ENCODE measurements at regions not wholly inside any gene's neighbourhood (a gene's known extent, or its start where the extent isn't known, plus 50 kb on each side); places are given as distances from the start of the nearest gene placed in this dataset.

DNA sequence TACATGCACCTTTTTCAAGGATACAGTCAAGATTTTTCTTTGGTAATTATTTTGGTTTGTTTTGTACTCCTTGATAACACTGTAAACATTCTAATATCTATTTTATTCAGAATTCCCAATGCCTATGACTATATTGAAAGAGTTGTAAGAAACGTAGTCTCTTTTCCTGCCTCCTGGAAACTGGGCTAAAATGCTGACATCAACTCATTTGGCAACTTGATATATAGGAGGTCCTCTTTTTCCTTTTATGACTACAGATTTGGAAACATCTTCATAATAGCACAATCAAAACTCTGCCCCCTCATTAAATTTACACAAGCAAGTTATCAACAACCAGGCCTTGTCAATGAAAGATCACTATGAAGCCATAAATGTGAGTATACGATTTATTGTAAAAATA, 422.3 kb upstream of the PCDH15 start:
- no peak overlapping the region for H3K27ac ChIP-seq
- no peaks in the 10 kb centered on the region for H3K9me3 ChIP-seq
- intact Hi-C loops (cut with DNase I; ENCODE audit: low total_unique reads): no loop called here
- H3K36me3 ChIP-seq: no peaks in the 10 kb centered on the region
- DNase-seq: no peak
- no peak for TF ChIP-seq POLR2A (IDR thresholded peaks at IDR 0.05)
- TF ChIP-seq, protein P1, sequence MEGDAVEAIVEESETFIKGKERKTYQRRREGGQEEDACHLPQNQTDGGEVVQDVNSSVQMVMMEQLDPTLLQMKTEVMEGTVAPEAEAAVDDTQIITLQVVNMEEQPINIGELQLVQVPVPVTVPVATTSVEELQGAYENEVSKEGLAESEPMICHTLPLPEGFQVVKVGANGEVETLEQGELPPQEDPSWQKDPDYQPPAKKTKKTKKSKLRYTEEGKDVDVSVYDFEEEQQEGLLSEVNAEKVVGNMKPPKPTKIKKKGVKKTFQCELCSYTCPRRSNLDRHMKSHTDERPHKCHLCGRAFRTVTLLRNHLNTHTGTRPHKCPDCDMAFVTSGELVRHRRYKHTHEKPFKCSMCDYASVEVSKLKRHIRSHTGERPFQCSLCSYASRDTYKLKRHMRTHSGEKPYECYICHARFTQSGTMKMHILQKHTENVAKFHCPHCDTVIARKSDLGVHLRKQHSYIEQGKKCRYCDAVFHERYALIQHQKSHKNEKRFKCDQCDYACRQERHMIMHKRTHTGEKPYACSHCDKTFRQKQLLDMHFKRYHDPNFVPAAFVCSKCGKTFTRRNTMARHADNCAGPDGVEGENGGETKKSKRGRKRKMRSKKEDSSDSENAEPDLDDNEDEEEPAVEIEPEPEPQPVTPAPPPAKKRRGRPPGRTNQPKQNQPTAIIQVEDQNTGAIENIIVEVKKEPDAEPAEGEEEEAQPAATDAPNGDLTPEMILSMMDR (IDR thresholded peaks at IDR 0.05): no peak
- H3K4me1 ChIP-seq: no peaks in the 10 kb centered on the region
- H3K4me3 ChIP-seq: no peak overlapping the region
- H3K27me3 ChIP-seq: no peaks in the 10 kb centered on the region

DNA sequence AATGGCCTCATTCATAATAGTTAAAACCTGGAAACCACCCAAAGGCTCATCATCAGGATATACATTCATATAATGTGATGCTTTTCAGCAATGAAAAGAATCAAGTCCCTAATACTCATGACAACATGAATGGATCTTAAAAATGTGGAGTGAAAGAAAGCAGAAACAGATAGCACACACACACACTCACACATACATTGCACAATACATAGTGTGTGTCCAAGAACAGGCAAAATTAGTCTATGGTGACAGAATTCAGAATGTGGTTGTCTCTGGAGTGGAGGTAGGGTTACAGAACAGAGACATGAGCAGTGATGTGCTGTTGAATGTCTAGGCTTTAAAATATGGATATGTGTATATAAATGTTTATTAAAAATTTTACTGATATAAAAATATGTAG, 419.9 kb upstream of the PCDH15 start:
- intact Hi-C loops (cut with DNase I; ENCODE audit: low total_unique reads): no loop called here
- no peak for DNase-seq

DNA sequence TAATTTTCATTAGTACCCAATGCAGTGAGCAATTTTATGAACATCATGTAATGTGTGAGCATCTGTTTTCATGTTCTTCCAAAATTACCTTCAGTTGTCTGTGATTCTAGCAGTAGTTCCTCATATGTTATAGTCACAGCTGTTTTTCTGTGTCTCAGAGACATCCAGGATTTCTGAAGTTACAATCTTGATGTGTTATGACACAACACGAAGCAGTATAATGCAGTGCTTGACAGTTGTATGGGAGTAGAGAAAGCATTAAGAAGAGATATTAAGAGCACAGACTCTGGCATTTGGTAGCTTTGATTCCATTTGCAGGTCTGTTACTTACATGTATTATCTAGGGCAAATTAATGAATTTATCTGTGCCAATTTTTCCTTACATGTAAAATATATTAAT, 414.7 kb upstream of the PCDH15 start:
- Histone ChIP-seq H3K36me3 (no peaks in the 10 kb centered on the region), H3K9me3 (no peaks in the 10 kb centered on the region), H3K27me3 (no peaks in the 10 kb centered on the region), H3K4me3 (no peak overlapping the region), H3K27ac (no peak overlapping the region), H3K4me1 (no peaks in the 10 kb centered on the region)
- no peak for TF ChIP-seq POLR2A (IDR thresholded peaks at IDR 0.05)
- TF ChIP-seq, protein P1 (IDR thresholded peaks at IDR 0.05): no peak
- DNase-seq: no peak
- intact Hi-C loops (cut with DNase I; ENCODE audit: low total_unique reads): no loop called here

More for the DNA sequence above, 419.9 kb upstream of the PCDH15 start:
- no peak overlapping the region for H3K4me3 ChIP-seq
- no peaks in the 10 kb centered on the region for H3K27me3 ChIP-seq
- no peak overlapping the region for H3K27ac ChIP-seq
- no peaks in the 10 kb centered on the region for H3K36me3 ChIP-seq
- TF ChIP-seq POLR2A (IDR thresholded peaks at IDR 0.05): no peak
- TF ChIP-seq, protein P1 (IDR thresholded peaks at IDR 0.05): no peak
- H3K9me3 ChIP-seq: no peaks in the 10 kb centered on the region
- H3K4me1 ChIP-seq: no peaks in the 10 kb centered on the region

DNA sequence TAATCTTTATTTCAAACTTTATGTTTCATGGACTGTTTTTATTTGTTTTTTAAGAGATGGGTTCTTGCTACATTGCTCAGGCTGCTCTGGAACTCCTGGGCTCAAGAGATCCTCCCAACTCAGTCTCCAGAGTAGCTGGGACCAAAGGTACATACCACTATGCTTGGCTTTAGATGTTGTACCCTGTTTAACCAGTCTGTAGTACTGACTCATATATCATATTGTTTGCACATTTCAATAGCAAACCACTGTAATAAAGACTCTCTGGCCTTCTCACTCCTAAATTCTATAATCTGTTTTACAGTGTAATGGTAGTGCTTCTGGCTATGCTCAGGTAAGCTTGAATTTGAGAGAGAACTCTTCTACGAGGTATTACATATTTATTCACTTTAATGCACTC, 413.6 kb upstream of the PCDH15 start:
- H3K4me3 ChIP-seq: no peak overlapping the region
- H3K9me3 ChIP-seq: no peaks in the 10 kb centered on the region
- intact Hi-C loops (cut with DNase I; ENCODE audit: low total_unique reads): no loop called here
- H3K36me3 ChIP-seq: no peaks in the 10 kb centered on the region
- no peaks in the 10 kb centered on the region for H3K27me3 ChIP-seq
- no peak for DNase-seq
- H3K4me1 ChIP-seq: no peaks in the 10 kb centered on the region
- no peak overlapping the region for H3K27ac ChIP-seq
- TF ChIP-seq, protein P1 (IDR thresholded peaks at IDR 0.05): no peak
- TF ChIP-seq POLR2A (IDR thresholded peaks at IDR 0.05): no peak

DNA sequence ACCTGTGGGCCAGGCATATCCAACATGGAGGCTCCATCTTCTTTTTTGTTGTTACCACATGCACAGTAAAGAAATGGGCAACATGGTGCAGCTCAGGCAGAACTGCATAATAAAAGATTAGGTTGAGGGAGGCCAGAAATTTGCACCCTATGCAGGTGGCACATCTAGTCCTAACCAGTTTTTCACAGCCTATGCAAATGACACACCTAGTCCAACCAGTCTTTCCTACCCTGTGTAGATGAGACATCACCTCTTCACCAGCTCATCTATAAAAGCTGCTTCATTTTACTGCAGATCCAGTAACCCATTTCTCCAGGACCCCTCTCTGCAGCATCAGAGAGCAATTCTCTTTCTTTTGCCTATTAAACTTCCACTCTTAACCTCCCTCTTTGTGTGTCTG, 411.0 kb upstream of the PCDH15 start:
- intact Hi-C loops (cut with DNase I; ENCODE audit: low total_unique reads): no loop called here
- H3K27me3 ChIP-seq: no peaks in the 10 kb centered on the region
- no peak for DNase-seq

More for the DNA sequence above, 411.0 kb upstream of the PCDH15 start:
- Histone ChIP-seq H3K36me3 (no peaks in the 10 kb centered on the region), H3K27ac (no peak overlapping the region), H3K4me1 (no peaks in the 10 kb centered on the region), H3K9me3 (no peaks in the 10 kb centered on the region), H3K4me3 (no peak overlapping the region)
- TF ChIP-seq, protein P1 (IDR thresholded peaks at IDR 0.05): no peak
- no peak for TF ChIP-seq POLR2A (IDR thresholded peaks at IDR 0.05)

All from uterus (tissue), 3 donors.